CD4-positive, alpha-beta memory T cell (primary cell): ENCODE measurements at regions not wholly inside any gene's neighbourhood (a gene's known extent, or its start where the extent isn't known, plus 50 kb on each side); places are given as distances from the start of the nearest gene placed in this dataset.
A peak's percentile ranks its signal among the peaks of the same experiment; 100 is the strongest.
"Not testable (repeated sequence)": the region's sequence is repeated elsewhere in the genome, so short reads cannot be mapped to it uniquely, and the experiment has no call there.

ENCODE experiments used
- CTCF ChIA-PET: fragments of 350-600 bp; sonication (Branson Sonifier 250); formaldehyde crosslinking; loops from one replicate; lab custom pipeline; 2021; ENCODE audit warnings: inconsistent platforms; ENCODE audit not compliant: partially characterized antibody; lab: Charles Lee
- POLR2A ChIA-PET: fragments of 350-600 bp; sonication (Branson Sonifier 250); formaldehyde crosslinking; loops from one replicate; lab custom pipeline; 2021; ENCODE audit not compliant: partially characterized antibody; lab: Charles Lee
- DNase-seq, 5 donors: peaks; one replicate each; pipeline versions ENCODE4 v3.0.0 to v3.0.0-alpha.2; 2020 to 2022; ENCODE audit warnings: mixed read lengths in 1 of 5
- H3K27ac ChIP-seq: one replicate; pipeline ENCODE4 v1.7.0; 2013; ENCODE audit warnings: low read depth, low read length
- H3K27me3 ChIP-seq: 2 replicates; pipeline ENCODE4 v1.7.0; 2013; ENCODE audit warnings: mild to moderate bottlenecking, low read length, moderate library complexity; ENCODE audit not compliant: insufficient read depth
- H3K36me3 ChIP-seq: 2 replicates; pipeline ENCODE4 v1.7.0; 2013; ENCODE audit warnings: mild to moderate bottlenecking, low read length, moderate library complexity; ENCODE audit not compliant: insufficient read depth
- H3K4me1 ChIP-seq: 2 replicates; pipeline ENCODE4 v1.7.0; 2013; ENCODE audit warnings: mild to moderate bottlenecking, low read length, moderate library complexity; ENCODE audit not compliant: insufficient read depth
- H3K4me3 ChIP-seq, 2 donors: one replicate each; pipeline ENCODE4 v1.7.0; 2013; ENCODE audit warnings: low read length in 2 of 2, mild to moderate bottlenecking in 1 of 2
- H3K9me3 ChIP-seq, 2 donors: one replicate each; pipeline ENCODE4 v1.7.0; 2013; ENCODE audit warnings: low read length in 2 of 2, control low read depth in 1 of 2; ENCODE audit not compliant: control insufficient read depth in 1 of 2
- H3K27ac Mint-ChIP-seq, 7 donors: one replicate each; pipeline ENCODE4 v1.8.0; 2020 to 2021; ENCODE audit warnings: mixed read lengths in 7 of 7, mild to moderate bottlenecking in 6 of 7, inconsistent platforms in 3 of 7, moderate library complexity in 3 of 7
- H3K27me3 Mint-ChIP-seq, 2 donors: one replicate each; pipeline ENCODE4 v1.8.0; 2020 to 2021; ENCODE audit warnings: mixed read lengths in 2 of 2
- H3K36me3 Mint-ChIP-seq, 2 donors: one replicate each; pipeline ENCODE4 v1.8.0; 2020 to 2021; ENCODE audit warnings: mixed read lengths in 2 of 2, inconsistent platforms in 1 of 2, mild to moderate bottlenecking in 1 of 2
- H3K4me1 Mint-ChIP-seq, 4 donors: one replicate each; pipeline ENCODE4 v1.8.0; 2020 to 2021; ENCODE audit warnings: mixed read lengths in 4 of 4, mild to moderate bottlenecking in 1 of 4
- H3K4me3 Mint-ChIP-seq, 8 donors: one replicate each; pipeline ENCODE4 v1.8.0; 2020 to 2021; ENCODE audit warnings: mixed read lengths in 8 of 8, mild to moderate bottlenecking in 7 of 8, moderate library complexity in 6 of 8, inconsistent platforms in 3 of 8
- H3K9me3 Mint-ChIP-seq, 8 donors: one replicate each; pipeline ENCODE4 v1.8.0; 2020 to 2021; ENCODE audit warnings: mixed read lengths in 8 of 8, mild to moderate bottlenecking in 5 of 8, inconsistent platforms in 3 of 8, moderate library complexity in 1 of 8
- intact Hi-C: fragments of 100-400 bp; cut with micrococcal nuclease; formaldehyde crosslinking; loops from one replicate; pipeline ENCODE4 v1.15.1; 2023

DNA sequence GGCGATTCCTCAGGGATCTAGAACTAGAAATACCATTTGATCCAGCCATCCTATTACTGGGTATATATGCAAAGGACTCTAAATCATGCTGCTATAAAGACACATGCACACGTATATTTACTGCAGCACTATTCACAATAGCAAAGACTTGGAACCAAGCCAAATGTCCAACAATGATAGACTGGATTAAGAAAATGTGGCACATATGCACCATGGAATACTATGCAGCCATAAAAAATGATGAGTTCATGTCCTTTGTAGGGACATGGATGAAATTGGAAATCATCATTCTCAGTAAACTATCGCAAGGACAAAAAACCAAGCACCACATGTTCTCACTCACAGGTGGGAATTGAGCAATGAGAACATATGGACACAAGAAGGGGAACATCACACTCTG, 93.1 kb upstream of the NT5E start:
- H3K27ac Mint-ChIP-seq: not testable (repeated sequence)

DNA sequence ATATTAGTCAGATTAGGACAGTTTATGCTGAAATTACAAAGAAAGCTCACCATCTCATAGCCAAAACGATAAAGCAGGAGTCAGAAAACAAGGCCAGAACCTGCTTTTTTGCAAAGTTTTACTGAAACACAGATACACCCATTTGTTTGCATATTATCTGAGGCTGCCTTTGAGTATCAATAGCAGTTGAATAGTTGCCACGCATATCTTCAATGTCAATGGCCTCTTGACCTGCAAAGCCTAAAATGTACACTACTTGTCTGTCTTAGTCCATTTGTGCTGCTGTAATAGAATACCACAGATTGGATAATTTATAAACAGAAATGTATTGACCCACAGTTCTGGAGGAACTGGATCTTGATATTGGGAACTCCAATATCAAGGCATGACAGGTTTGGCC, 94.1 kb upstream of the NT5E start:
- no peaks in the 10 kb centered on the region for H3K36me3 Mint-ChIP-seq
- H3K4me3 ChIP-seq: no peak overlapping the region
- H3K36me3 ChIP-seq: no peaks in the 10 kb centered on the region
- H3K4me3 Mint-ChIP-seq: no peak overlapping the region
- peaks cover 2 to 5% of the 10 kb centered on the region in 2 donors for H3K27me3 Mint-ChIP-seq
- no peak overlapping the region for H3K27ac Mint-ChIP-seq
- H3K9me3 ChIP-seq: no peaks in the 10 kb centered on the region
- H3K27me3 ChIP-seq: no peaks in the 10 kb centered on the region
- no peaks in the 10 kb centered on the region for H3K4me1 ChIP-seq
- ChIA-PET CTCF (interaction anchor here (0.8 to 6.9 kb wide), 8 partner anchors 8 to 322 kb away, joined by 3 to 80 read pairs (median 5); no protein-coding TSS in a partner anchor), POLR2A (interaction anchor here (1.2 to 1.4 kb wide), 2 partner anchors 127 to 322 kb away, joined by 3 to 4 read pairs; no protein-coding TSS in a partner anchor)
- H3K9me3 Mint-ChIP-seq: no peaks in the 10 kb centered on the region
- no peak for DNase-seq
- H3K4me1 Mint-ChIP-seq: no peaks in the 10 kb centered on the region
- no peak overlapping the region for H3K27ac ChIP-seq
- intact Hi-C loops: loop anchor here (1.0 to 5.0 kb wide), 6 partner anchors 127 to 1673 kb away; no protein-coding TSS in a partner anchor

More for the DNA sequence above, 93.1 kb upstream of the NT5E start:
- DNase-seq, H3K27me3 Mint-ChIP-seq, H3K27me3 ChIP-seq, H3K4me1 ChIP-seq, POLR2A ChIA-PET, H3K9me3 ChIP-seq, H3K27ac ChIP-seq, H3K4me3 Mint-ChIP-seq, H3K9me3 Mint-ChIP-seq, H3K4me1 Mint-ChIP-seq, H3K36me3 ChIP-seq, H3K36me3 Mint-ChIP-seq, H3K4me3 ChIP-seq: not testable (repeated sequence)
- intact Hi-C loops: loop anchor here (5.0 kb wide), 1 partner anchor 1501 kb away; no protein-coding TSS in a partner anchor
- CTCF ChIA-PET: interaction anchor here (1.1 to 1.2 kb wide), 2 partner anchors 10 to 126 kb away, joined by 3 to 5 read pairs; no protein-coding TSS in a partner anchor

- Histone ChIP-seq H3K27ac (no peak overlapping the region), H3K27me3 (no peaks in the 10 kb centered on the region), H3K36me3 (no peaks in the 10 kb centered on the region), H3K4me1 (no peaks in the 10 kb centered on the region), H3K4me3 (no peak overlapping the region), H3K9me3 (no peaks in the 10 kb centered on the region)
- Mint-ChIP-seq H3K27ac (no peak overlapping the region), H3K9me3 (no peaks in the 10 kb centered on the region), H3K36me3 (no peaks in the 10 kb centered on the region), H3K4me1 (no peaks in the 10 kb centered on the region), H3K4me3 (no peak overlapping the region), H3K27me3 (peaks cover 2 to 5% of the 10 kb centered on the region in 2 donors)
- peak in 4 of 5 donors; percentile 27 to 46 (median 40) for DNase-seq
- ChIA-PET CTCF (interaction anchor here (0.8 to 6.9 kb wide), 18 partner anchors 9 to 886 kb away, joined by 3 to 80 read pairs (median 4); no protein-coding TSS in a partner anchor), POLR2A (interaction anchor here (1.2 to 1.4 kb wide), 2 partner anchors 128 to 323 kb away, joined by 3 to 4 read pairs; no protein-coding TSS in a partner anchor)
- intact Hi-C loops: loop anchor here (1.0 to 5.0 kb wide), 6 partner anchors 128 to 1674 kb away; no protein-coding TSS in a partner anchor
These were observed 94.9 kb upstream of the NT5E start for GRCh38 chr6:85354761-85355618.

DNA sequence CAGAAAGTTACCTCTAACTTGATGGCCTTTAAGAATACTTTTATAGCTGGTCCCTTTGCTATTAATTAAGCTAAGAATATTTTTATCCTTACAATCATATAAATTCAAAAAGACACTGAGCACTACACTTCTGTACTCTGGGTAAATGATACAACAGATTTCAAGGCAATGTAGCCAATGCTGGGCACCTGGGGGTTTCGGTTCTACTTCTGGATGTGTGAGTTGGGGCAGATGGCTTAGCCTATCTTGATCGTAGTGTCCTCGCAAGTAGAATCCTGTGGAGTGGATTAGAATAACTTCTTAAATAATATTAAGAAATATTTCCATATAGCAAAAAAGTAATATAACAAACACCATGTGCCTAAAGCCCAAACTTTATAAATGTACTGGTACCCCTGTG, 96.9 kb upstream of the NT5E start:
- Histone ChIP-seq H3K9me3 (no peaks in the 10 kb centered on the region), H3K36me3 (no peaks in the 10 kb centered on the region), H3K4me1 (no peaks in the 10 kb centered on the region), H3K4me3 (no peak overlapping the region), H3K27me3 (no peaks in the 10 kb centered on the region), H3K27ac (no peak overlapping the region)
- Mint-ChIP-seq H3K27me3 (peaks cover 0 to 2% of the 10 kb centered on the region in 2 donors), H3K4me1 (no peaks in the 10 kb centered on the region), H3K9me3 (no peaks in the 10 kb centered on the region), H3K4me3 (no peak overlapping the region), H3K36me3 (no peaks in the 10 kb centered on the region), H3K27ac (no peak overlapping the region)
- POLR2A ChIA-PET: no interaction called here
- no peak for DNase-seq
- intact Hi-C loops: no loop called here
- CTCF ChIA-PET: interaction anchor here (1.8 to 6.9 kb wide), 2 partner anchors 131 to 183 kb away, joined by 6 to 80 read pairs; no protein-coding TSS in a partner anchor

DNA sequence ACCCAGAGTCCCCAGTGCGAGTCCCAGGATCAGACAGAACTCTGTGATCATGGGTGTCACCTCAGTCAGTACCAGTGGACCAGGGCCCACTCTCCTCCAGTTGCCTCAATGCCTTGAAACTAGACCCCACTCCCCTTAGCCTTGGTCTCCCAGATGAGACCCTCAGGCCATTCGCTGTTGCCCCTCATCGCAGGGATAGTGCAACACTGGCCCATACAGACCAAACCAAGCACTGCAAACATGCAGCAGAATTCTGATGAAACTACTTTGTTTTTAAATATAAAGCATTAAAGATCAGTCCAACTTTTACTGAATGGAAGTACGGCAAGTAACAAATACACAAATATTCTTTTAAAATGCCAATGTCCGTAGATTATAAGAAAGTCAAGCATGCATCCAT, 101.2 kb upstream of the NT5E start:
- no peaks in the 10 kb centered on the region for H3K4me1 Mint-ChIP-seq
- no peaks in the 10 kb centered on the region for H3K36me3 ChIP-seq
- H3K9me3 ChIP-seq: no peaks in the 10 kb centered on the region
- no peak overlapping the region for H3K4me3 ChIP-seq
- H3K27ac Mint-ChIP-seq: no peak overlapping the region
- no peak overlapping the region for H3K4me3 Mint-ChIP-seq
- H3K4me1 ChIP-seq: no peaks in the 10 kb centered on the region
- ChIA-PET POLR2A (no interaction called here), CTCF (no interaction called here)
- no peaks in the 10 kb centered on the region for H3K36me3 Mint-ChIP-seq
- no peak for DNase-seq
- intact Hi-C loops: no loop called here
- H3K27me3 ChIP-seq: no peaks in the 10 kb centered on the region
- peaks cover 2 to 4% of the 10 kb centered on the region in 2 donors for H3K27me3 Mint-ChIP-seq
- H3K27ac ChIP-seq: no peak overlapping the region
- no peaks in the 10 kb centered on the region for H3K9me3 Mint-ChIP-seq

DNA sequence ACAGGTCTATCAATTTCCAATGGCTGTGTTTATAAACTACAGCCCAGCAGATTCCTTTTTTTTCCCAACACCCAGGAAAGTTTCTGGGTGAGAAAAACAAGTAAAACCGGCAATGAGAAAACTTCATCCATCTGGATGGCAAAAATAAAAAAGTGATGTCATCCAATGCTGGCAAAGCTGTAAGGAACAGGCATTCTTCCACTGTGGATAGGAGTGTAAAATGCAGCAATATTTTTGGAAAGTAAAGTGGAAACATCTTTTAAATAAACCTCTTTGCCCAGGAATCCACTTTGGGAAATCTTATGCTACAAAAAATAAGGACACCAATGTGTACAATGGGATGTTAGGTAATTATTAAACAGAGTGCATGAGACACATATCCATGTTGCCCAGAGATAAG, 102.1 kb upstream of the NT5E start:
- Mint-ChIP-seq H3K36me3 (no peaks in the 10 kb centered on the region), H3K27me3 (peaks cover 4% of the 10 kb centered on the region in 2 donors), H3K4me1 (no peaks in the 10 kb centered on the region), H3K9me3 (no peaks in the 10 kb centered on the region), H3K4me3 (no peak overlapping the region), H3K27ac (no peak overlapping the region)
- H3K27ac ChIP-seq: no peak overlapping the region
- no peaks in the 10 kb centered on the region for H3K4me1 ChIP-seq
- DNase-seq: no peak
- no peaks in the 10 kb centered on the region for H3K27me3 ChIP-seq
- no peaks in the 10 kb centered on the region for H3K36me3 ChIP-seq
- H3K4me3 ChIP-seq: no peak overlapping the region
- intact Hi-C loops: no loop called here
- H3K9me3 ChIP-seq: no peaks in the 10 kb centered on the region
- POLR2A ChIA-PET: no interaction called here
- CTCF ChIA-PET: interaction anchor here (0.9 to 1.1 kb wide), 2 partner anchors 10 to 135 kb away, joined by 3 to 4 read pairs; no protein-coding TSS in a partner anchor

DNA sequence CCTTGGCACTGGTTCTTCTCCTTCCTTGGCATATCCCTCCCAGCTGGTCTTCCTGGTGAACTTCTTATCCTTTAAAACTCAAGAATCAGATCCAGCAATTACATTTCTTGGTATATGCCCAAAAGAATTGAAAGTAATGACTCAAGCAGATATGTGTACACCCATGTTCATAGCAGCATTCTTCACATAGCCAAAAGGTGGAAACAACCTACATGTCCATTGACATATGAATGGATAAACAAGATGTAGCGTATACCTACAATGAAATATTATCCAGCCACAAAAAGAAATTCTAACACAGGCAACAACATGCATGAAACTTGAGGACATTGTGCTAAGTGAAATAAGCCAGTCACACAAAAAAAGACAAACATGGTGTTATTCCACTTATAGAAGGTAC, 103.7 kb upstream of the NT5E start:
- Histone ChIP-seq H3K9me3 (no peaks in the 10 kb centered on the region), H3K27ac (no peak overlapping the region), H3K27me3 (no peaks in the 10 kb centered on the region), H3K4me1 (no peaks in the 10 kb centered on the region), H3K36me3 (no peaks in the 10 kb centered on the region), H3K4me3 (no peak overlapping the region)
- Mint-ChIP-seq H3K36me3 (no peaks in the 10 kb centered on the region), H3K4me3 (no peak overlapping the region), H3K27ac (no peak overlapping the region), H3K4me1 (no peaks in the 10 kb centered on the region), H3K9me3 (no peaks in the 10 kb centered on the region), H3K27me3 (peaks cover 8 to 9% of the 10 kb centered on the region in 2 donors)
- POLR2A ChIA-PET: no interaction called here
- CTCF ChIA-PET: interaction anchor here (1.8 kb wide), 1 partner anchor 8 kb away, joined by 7 read pairs; no protein-coding TSS in a partner anchor
- no peak for DNase-seq
- intact Hi-C loops: no loop called here
